Mesothelial cell of epicardium (in vitro differentiated cells): ENCODE measurements at regions not wholly inside any gene's neighbourhood (a gene's known extent, or its start where the extent isn't known, plus 50 kb on each side); places are given as distances from the start of the nearest gene placed in this dataset.

ENCODE experiments used
- DNase-seq, 2 experiments: peaks; one replicate each; pipeline ENCODE4 v3.0.0; 2021; ENCODE audit warnings: low spot score in 2 of 2; ENCODE audit not compliant: unreplicated experiment in 2 of 2
- H3K27ac Mint-ChIP-seq: 2 replicates; pipeline ENCODE4 v1.8.0; 2021; ENCODE audit warnings: mixed read lengths
- H3K27me3 Mint-ChIP-seq: 2 replicates; pipeline ENCODE4 v1.8.0; 2021; ENCODE audit warnings: low read depth, mixed read lengths
- H3K36me3 Mint-ChIP-seq: 2 replicates; pipeline ENCODE4 v1.8.0; 2021; ENCODE audit warnings: mixed read lengths
- H3K4me1 Mint-ChIP-seq: 2 replicates; pipeline ENCODE4 v1.8.0; 2021; ENCODE audit warnings: mixed read lengths
- H3K4me3 Mint-ChIP-seq: 2 replicates; pipeline ENCODE4 v1.8.0; 2021; ENCODE audit warnings: mild to moderate bottlenecking, moderate library complexity, mixed read lengths
- H3K9me3 Mint-ChIP-seq: 2 replicates; pipeline ENCODE4 v1.8.0; 2021; ENCODE audit warnings: mixed read lengths
- TF ChIP-seq, protein P1 (sequence below): fragments of 200-600 bp; sonication (generic); IDR thresholded peaks from one replicate; pipeline ENCODE4 v1.5.0; 2021; ENCODE audit warnings: antibody characterized with exemption; ENCODE audit not compliant: unreplicated experiment

DNA sequence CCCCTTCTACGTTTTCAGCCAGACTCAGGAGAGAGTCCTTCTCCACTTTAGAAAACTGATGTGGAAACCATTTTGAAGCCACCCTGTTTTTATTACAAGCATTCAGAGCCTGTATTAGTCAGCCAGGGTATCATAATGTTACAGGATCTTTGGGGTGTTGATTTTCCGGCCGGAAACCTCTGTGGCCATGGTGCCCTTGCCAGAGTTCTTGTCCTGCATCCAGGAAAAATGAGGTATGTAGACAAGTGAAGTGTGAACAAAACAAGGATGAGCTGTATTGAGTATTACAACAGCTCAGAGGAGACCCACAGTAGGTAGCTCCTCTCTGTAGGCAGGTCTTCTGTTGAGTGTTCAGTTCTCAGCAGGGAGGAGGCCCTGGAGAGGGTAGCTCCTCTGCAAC lies 241.0 kb upstream of the COPS8 start:
- peaks cover 12% of the 10 kb centered on the region for H3K9me3 Mint-ChIP-seq
- H3K36me3 Mint-ChIP-seq, result no peaks in the 10 kb centered on the region
- H3K4me1 Mint-ChIP-seq, result peaks cover 46% of the 10 kb centered on the region
- TF ChIP-seq, protein P1, sequence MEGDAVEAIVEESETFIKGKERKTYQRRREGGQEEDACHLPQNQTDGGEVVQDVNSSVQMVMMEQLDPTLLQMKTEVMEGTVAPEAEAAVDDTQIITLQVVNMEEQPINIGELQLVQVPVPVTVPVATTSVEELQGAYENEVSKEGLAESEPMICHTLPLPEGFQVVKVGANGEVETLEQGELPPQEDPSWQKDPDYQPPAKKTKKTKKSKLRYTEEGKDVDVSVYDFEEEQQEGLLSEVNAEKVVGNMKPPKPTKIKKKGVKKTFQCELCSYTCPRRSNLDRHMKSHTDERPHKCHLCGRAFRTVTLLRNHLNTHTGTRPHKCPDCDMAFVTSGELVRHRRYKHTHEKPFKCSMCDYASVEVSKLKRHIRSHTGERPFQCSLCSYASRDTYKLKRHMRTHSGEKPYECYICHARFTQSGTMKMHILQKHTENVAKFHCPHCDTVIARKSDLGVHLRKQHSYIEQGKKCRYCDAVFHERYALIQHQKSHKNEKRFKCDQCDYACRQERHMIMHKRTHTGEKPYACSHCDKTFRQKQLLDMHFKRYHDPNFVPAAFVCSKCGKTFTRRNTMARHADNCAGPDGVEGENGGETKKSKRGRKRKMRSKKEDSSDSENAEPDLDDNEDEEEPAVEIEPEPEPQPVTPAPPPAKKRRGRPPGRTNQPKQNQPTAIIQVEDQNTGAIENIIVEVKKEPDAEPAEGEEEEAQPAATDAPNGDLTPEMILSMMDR, result no peak
- no peak overlapping the region for H3K27ac Mint-ChIP-seq
- no peak for DNase-seq
- no peaks in the 10 kb centered on the region for H3K27me3 Mint-ChIP-seq
- H3K4me3 Mint-ChIP-seq, result no peak overlapping the region

DNA sequence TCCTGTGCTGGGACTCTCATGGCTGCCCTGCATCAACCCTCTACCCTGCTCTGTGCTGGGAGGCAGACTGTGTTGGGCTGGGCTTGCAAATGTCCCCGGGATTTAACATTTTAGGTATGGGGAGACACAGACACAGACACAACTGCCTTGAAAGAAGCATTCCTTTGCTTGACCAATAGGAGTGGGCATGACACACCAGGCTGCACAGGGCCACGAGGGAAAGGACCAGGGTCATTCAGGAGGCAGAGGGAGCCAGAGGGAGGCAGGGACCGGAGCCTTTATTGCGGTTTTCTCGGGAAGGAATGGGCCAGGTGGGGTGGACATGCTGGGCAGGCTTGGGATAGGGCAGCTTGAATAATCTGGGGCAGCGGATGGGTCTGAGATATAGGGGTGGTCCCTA lies 238.7 kb upstream of the COPS8 start:
- no peaks in the 10 kb centered on the region for H3K27me3 Mint-ChIP-seq
- no peak overlapping the region for H3K4me3 Mint-ChIP-seq
- H3K27ac Mint-ChIP-seq, result no peak overlapping the region
- TF ChIP-seq, protein P1, result no peak
- H3K4me1 Mint-ChIP-seq, result peaks cover 47% of the 10 kb centered on the region
- H3K36me3 Mint-ChIP-seq, result no peaks in the 10 kb centered on the region
- H3K9me3 Mint-ChIP-seq, result peaks cover 14% of the 10 kb centered on the region
- no peak for DNase-seq

DNA sequence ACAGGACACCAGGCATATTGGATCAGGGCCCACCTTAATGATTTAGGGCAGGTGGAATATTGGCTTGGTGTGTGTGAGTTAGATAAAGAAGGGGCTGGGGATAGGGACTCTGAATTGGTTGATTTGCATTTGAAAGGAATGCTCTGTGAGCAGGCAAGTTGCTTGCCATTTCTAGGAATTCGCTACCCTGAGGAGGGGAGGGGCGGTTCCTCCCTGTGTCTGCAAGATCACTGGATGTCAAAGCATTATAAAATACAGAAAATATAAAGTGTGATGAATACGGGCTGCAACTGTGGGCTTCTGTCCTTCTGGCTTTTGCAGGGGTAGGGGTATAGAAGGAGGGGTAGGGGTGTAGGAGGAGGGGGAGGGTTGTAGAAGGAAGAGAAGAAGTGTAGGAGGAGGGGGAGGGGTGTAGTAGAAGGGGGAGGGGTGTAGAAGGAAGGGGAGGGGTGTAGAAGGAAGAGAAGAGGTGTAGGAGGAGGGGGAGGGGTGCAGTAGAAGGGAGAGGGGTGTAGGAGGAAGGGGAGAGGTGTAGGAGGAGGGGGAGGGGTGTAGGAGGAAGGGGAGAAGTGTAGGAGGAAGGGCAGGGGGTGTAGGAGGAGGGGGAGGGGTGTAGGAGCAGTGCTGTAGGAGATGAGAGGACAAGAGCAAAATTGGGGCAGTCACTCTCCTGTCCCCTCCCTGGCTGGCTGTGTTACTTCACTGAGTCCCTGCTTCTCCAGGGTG lies 238.0 kb upstream of the COPS8 start:
- H3K27ac Mint-ChIP-seq, result no peak overlapping the region
- no peak for DNase-seq
- H3K4me3 Mint-ChIP-seq, result no peak overlapping the region

DNA sequence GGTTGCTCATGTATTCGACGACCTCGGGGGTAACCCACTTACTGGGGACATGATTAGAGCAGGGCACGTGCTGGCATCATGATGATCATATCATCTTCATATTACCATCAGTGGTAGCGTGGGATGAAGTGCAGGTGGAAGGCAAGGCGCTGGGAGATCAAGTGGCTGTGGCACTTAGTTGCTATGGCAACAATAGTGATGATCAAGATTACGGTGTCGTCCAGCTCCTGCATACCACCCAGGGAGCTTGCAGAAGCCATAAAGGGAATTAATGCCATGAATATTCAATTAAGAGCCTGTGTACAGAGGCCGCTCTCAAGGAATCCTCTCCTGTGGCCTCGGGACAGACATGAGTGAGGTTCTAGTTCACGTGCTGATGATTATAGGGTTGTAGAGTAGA lies 237.2 kb upstream of the COPS8 start:
- H3K4me1 Mint-ChIP-seq, result peaks cover 43% of the 10 kb centered on the region
- no peaks in the 10 kb centered on the region for H3K27me3 Mint-ChIP-seq
- no peaks in the 10 kb centered on the region for H3K36me3 Mint-ChIP-seq
- H3K27ac Mint-ChIP-seq, result no peak overlapping the region
- no peak overlapping the region for H3K4me3 Mint-ChIP-seq
- TF ChIP-seq, protein P1, result no peak
- DNase-seq, result no peak
- H3K9me3 Mint-ChIP-seq, result peaks cover 14% of the 10 kb centered on the region

More for the DNA sequence above, 238.0 kb upstream of the COPS8 start:
- TF ChIP-seq, protein P1, result no peak
- H3K9me3 Mint-ChIP-seq, result peaks cover 14% of the 10 kb centered on the region
- peaks cover 47% of the 10 kb centered on the region for H3K4me1 Mint-ChIP-seq
- no peaks in the 10 kb centered on the region for H3K27me3 Mint-ChIP-seq
- H3K36me3 Mint-ChIP-seq, result no peaks in the 10 kb centered on the region

DNA sequence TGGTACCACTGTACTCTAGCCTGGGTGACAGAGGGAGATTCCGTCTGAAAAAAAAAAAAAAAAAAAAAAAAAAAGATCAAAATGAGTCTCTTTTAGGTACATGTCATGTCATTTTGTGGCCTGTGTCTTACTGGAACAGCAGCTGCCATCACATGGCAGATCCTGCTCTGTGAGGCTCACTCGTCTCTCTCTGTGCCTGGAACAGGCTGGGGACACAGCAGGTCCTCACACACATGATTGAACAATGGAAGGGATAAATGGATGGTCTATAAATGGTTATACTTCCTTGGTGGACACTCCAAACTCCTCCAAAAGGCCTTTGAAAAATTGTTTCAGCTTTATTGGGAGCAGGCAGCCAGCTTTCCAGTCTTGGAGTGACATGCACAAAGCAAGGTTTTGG lies 236.2 kb upstream of the COPS8 start:
- H3K36me3 Mint-ChIP-seq, result no peaks in the 10 kb centered on the region
- TF ChIP-seq, protein P1, result no peak
- H3K27ac Mint-ChIP-seq, result no peak overlapping the region
- H3K4me1 Mint-ChIP-seq, result peaks cover 40% of the 10 kb centered on the region
- peaks cover 11% of the 10 kb centered on the region for H3K9me3 Mint-ChIP-seq
- DNase-seq, result no peak
- H3K4me3 Mint-ChIP-seq, result no peak overlapping the region
- no peaks in the 10 kb centered on the region for H3K27me3 Mint-ChIP-seq

DNA sequence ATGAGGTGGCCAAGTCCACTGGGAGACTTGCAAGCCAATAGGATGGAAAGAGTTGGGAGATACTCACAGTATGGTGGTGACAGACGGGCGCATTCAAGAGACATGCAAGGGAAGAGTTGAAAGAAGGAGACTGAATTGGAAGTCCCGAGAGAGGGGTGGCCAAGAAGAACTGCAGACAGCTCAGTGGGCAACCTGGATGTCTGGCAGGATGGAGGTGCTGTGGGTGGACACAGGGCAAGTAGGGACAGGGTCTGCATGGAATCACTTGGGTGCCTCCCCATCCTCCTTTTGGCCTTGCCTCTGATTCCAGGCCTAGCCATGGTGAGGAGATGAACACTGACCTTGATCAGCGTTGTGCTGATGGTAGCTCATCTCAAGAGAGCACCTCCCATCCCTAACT lies 235.7 kb upstream of the COPS8 start:
- Mint-ChIP-seq H3K9me3 (peaks cover 8% of the 10 kb centered on the region), H3K27me3 (no peaks in the 10 kb centered on the region), H3K27ac (no peak overlapping the region), H3K4me1 (peaks cover 40% of the 10 kb centered on the region), H3K36me3 (no peaks in the 10 kb centered on the region), H3K4me3 (no peak overlapping the region)
- TF ChIP-seq, protein P1, result no peak
- no peak for DNase-seq
